ENCODE measurements at regions not wholly inside any gene's neighbourhood (a gene's known extent, or its start where the extent isn't known, plus 50 kb on each side); places are given as distances from the start of the nearest gene placed in this dataset.

DNA sequence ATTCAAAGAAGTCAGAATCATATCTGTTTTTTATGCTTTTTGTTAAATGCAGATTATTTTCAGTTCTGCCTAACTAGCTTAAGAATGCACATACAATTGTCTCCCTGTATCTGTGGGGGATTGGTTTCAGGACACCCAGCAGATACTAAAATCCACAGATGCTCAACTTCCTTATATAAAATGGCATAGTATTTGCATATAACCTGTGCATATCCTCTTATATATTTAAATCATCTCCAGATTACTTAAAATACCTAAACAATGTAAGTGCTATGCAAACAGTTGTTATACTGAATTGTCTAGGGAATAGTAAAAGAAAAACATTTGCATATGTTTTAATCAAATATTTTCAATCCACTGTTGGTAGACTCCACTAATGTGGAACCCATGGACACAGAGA, 279.4 kb downstream of the TMA16 start:
- no peak for DNase-seq

DNA sequence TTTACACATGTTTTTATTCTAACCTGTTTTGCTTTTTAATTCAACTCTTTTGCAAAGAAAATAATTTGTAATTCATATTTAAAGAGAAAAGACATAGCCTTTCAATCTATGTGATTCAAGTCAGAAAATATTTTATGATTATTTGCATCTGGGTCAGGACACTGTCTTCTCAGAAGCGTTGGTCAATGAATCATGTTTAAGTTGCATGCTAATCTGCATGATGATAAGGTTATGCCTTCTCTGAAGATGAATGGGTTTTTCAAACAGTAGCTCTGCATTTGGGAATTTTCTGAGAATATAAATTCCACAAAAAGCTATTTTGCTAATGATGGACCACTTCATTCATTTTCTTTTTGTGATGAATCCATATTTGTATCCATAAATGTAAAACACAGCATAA, 282.5 kb downstream of the TMA16 start:
- no peak for DNase-seq

DNA sequence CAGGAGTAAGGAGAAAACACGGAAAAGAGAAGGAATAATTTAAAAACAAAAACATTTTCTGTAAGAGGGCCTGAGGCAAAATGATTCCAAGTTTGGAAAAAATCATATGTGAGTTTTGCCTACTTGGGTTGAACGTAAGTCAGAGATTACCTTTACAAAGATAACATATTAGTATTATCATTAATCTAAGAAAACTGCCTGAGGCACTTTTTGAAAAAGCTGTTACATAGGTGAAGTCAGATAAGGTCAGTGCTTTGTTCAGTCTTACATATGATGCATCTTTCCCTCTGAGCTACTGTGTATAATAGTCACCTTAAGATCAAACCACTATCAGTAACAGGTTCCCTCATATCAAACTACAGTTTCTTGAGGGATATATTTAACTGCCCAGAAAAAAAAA, 287.2 kb downstream of the TMA16 start:
- no peak for DNase-seq

DNA sequence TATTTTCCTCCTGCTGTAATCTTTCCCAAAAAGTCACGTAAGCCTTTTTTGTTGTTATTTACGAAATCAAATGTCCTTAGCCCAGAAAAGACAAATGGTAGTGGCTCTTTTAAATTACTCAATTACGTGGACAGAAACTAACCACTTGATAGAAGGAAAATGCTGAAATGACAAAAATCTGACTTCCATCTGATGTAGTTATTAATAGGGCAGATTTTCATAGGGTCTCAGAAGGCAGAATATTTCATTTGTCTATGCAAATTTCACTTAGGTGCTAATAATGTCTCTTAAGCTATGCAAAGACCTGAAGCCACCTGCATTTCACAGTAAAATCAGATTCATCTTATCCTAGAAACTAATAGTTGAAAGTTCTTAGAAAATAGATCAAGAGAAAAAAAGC, 295.7 kb downstream of the TMA16 start:
- DNase-seq: no peak

DNA sequence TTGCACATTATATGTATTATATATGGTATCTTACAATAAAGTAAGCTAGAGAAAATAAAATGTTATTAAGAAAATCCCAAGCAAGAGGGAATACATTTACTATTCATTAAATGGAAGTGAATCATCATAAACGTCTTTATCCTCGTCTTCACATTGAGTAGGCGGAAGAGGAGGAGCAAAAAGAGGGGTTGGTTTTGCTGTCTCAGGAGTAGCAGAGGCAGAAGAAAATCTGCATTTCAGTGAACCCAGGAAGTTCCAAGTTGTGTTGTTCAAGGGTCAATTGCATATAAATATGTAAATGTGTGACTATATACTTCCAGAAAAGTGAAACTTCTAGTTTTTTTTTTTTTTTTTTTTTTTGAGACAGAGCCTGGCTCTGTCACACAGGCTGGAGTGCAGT, 301.4 kb downstream of the TMA16 start:
- DNase-seq: no peak

DNA sequence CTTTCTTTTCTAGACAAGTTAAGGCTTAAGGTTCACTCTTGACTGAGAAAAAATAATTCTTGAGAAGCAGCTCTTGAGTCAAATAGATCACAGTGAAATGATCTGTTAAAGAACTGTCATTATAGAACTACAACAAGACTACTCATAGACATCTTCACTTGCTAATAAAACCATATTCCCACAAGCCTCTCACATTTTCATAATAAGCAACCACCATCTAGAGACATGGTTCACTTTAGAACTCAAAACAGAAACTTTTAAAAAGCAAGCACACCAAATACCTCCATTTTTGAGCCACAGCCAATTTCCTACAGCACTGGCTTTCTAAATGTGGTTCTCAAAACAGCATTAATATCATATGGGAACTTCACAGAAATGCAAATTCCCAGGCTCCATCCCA, 309.5 kb downstream of the TMA16 start:
- no peak for DNase-seq

DNA sequence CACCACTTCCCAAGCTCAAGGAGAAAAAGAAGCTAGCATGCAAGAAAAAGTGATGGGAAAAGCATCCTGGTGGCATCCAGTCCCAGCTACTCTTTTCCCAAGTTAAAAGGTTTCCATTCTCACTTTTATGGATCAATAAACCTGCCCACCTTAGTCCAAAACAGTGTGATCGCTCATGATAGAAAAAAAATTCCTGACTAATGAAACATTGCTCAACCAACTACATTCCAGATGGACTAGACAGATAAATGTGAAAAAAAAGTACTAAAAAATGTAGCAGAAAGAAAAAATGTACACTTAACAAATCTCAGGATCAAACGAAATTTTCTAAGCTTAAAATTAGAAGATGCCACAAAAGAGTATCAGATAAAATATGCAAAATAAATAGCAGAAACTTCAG, 312.2 kb downstream of the TMA16 start:
- DNase-seq: no peak

DNA sequence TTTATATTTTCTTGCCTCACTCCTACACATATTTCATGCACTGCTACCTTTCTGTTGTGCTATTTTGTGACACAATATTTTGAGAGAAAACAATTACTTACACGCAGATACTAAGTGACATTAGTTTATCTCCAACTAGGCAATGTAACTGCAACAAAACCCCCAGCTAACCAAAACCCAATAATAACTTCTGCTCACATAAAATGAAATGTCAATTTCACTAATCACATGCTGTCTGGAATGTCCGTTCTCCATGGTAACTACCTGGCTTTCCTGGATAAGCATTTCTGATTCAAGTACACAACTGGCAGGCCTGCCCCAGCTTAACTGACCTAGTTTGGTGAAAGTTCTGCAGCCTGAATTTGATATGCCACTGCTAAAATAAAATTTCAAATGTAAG, 313.5 kb downstream of the TMA16 start:
- DNase-seq: no peak

DNA sequence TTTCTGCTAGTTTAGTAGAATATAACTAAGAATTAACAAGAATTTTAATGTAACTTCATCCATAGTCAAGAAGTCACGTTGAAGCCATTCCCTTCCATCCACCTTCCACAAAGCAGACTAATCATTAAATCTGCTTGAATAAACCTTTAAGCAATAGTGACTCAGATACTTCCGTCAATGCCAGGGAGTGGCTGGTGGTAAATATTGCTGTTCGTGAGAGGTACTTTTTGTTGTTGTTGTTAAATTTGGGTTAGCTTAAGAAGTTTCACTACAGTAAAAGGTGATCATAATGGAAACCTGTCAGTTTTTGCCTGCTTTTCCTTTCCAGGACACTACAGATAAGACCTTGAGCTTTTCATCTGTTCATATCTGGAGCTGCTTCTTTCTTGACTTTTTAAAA, 316.3 kb downstream of the TMA16 start:
- no peak for DNase-seq

DNA sequence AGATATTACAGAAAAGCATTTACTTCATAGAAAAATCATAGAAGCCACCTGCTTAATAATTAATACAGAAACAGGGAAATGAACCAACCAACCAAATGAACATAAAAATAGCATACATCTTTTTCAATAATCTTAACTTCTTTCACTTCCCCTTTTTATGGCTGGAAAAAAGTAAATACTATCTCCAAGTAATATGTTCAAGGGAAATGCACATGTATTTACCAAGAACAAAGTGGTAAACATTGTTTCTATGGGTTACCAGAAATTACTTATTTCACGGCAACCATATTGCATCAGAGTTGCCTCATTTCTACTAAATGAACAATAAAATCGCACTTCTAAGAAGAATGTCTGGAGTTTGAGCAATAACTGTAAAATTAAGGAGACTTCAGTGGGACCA, 321.3 kb downstream of the TMA16 start:
- DNase-seq: no peak

DNA sequence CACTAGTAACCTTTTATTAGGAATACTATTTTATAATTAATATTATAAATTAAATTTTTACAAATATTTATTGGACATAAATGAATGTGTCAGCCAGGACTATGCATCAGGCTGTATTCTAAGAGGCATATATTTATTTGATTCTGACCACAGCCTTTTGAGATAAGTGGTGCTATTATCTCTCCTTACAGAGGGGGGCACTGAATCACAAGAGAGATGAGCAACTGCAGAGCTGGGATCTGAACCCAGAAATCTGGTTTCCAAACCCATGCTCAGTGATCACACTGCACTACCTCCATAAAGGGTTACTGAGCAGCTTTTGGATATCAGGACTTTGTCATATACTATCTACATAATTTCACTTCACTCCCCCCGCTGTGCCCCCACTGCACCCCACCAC, 322.0 kb downstream of the TMA16 start:
- no peak for DNase-seq

DNA sequence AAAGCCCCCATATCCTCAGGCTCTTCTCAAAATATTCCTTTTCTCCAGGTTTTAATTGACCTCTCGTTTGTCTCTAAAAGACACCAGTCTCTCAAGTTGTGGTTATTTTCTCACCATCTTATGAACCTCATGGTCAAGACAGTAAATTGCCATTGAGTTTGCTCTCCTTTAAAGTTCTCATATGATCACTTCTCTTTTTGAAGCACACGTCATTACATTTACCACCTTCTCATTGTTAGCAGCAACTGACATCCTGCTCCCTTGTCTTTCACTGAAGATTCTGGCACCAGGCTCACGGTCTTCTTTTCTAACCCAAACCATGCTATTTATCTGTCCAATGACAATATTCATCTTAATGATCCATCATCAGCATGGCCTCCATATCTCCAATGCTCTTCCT, 324.2 kb downstream of the TMA16 start:
- no peak for DNase-seq

DNA sequence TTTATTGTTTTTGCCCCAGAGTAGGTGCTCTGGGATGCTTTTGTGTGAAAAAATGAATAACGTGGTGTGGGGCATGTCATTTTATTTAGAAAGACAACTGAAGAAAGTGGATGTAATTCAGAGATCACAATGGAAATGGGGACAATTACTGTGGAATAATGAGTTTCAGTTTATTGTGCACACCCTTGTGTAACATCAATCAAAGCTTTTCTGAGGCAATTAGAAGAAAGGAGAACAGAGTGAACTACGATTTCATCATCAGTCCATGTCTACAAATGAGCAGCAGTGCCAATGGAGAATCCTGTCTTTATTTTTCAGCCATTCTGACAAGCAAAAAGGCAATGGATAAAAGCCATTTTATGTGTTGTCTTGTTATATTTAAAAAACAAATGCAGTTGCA, 339.2 kb downstream of the TMA16 start:
- no peak for DNase-seq

DNA sequence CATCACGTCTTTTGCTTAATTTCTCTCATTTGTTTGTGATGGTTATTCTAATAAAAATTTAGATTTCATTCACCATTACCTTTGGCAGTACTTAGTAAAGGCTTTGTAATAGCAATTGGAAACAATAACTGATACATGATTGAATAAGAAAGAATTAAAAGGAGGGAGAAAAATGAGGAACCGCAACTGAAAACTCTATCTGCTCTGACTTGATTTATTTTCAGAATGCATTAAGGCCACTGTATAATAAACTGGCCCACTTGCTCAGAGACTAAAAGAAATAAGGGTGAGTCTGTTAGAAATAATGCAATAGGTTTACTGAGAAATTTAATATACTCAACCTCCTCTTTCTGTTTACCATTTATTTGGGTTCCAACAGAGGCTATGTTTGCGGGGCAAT, 351.5 kb downstream of the TMA16 start:
- DNase-seq: no peak

DNA sequence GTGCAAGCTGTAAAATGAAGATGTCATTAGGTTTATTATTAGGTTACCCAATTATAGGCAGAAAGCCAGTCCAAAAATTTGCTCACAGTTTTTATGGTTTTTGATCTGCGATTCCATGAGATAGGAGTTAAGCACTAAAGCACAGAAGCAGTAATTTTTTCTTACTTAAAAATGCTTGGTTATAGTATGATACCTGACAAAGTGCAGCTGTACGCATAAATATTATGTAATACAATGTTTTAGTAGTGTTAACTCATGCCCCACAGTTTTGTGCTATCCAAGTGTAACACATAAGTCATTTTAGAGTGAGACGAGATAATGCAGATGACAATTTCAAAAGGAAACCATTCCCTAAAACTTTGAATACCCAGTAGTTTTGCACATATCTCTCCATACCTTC, 357.8 kb downstream of the TMA16 start:
- DNase-seq: no peak

DNA sequence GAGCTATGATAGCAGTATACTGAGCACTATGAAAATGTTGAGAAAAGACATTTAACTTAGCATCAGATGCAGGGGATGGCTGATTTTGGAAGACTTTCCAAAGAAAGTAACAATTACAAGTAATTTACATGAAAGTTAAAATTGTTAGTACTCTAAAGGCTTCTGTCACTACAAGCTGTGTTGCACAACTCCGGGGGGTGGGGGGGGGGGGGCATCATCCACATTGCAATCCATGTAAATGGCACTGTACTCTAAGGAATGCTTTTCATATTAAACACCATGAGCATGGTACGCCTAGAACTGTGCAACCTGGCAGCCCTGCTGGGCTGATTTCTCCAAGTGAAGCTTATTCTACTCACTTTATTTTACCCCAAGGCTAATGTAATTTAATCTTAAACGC, 363.4 kb downstream of the TMA16 start:
- no peak for DNase-seq

DNA sequence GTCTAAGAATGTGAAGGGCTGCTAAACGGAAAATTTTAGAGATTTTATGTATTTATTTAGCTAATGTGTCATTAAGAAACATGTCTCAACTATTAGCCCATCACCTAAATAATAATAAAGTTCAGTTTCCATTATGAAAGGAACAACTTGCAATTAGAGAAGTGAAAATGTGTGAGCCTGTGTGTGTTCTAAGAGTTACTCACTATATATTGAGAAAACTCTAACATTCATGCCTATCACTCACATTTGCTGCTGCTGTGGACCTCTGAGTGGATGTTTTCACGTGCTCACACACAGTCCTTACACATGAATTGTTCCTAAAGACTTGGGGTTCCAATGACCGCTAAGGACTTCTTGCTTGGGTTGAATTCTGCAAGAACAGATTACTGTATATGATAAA, 364.0 kb downstream of the TMA16 start:
- no peak for DNase-seq

DNA sequence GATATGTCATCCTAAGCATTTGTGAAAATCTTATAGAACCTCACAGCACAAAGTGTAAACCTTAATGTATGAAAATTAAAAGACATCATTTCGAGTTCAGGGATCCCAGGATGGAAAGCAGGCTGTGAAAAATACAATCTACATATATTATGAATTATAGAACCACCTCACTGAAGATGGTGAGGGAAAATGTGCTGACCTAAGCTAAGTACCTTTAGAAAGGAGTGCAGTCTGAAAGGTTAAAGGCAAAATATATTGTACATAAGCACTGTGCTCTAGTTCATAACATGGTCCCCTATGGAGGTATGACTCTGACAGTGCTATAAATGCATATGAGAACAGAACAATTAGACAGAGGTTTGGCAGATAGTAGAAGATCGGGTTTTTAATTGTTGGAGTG, 368.6 kb downstream of the TMA16 start:
- no peak for DNase-seq

DNA sequence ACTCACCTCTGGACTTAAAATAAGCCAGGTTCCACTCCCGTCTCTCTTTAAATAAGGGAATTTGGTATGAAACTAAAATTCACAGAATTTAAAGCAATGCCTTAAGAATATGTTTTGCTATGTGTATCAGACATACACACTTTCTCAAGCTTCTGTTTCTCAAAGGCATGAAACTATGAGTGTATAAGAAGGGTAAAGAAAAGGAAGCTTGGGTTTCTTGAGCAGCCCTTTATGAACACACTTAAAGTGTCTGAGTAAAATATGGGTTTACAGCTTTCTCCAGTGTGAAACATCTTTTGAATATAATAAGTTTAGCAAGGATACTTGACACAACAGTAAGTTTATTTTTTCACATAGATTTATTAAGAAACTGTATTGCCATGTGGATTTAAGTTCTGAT, 370.5 kb downstream of the TMA16 start:
- no peak for DNase-seq

DNA sequence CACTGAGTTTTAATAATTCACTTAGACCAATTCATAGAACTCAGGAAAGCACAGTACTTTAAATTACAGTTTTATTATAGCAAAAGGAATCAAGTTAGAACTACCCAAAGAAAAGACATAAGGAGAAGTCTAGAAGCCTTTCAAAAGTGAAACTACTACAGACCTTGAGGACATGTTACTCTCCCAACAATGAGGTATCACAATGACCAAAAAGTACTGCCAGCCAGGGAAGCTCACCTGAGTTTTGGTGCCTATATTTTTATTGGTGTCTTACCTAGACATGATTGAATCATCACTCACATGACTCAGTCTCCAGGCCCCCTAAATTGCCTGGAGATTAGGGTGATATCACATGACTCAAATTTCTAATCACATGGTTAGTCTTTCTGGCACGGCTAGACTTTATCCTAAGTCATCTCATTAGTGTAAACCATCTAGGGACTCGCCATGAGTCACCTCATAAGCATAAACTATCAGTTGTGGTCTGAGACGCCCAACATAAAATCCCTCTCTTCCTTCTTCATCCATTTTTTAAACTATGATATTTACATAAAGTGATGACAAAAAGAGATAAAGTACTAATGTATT, 372.3 kb downstream of the TMA16 start:
- no peak for DNase-seq

DNA sequence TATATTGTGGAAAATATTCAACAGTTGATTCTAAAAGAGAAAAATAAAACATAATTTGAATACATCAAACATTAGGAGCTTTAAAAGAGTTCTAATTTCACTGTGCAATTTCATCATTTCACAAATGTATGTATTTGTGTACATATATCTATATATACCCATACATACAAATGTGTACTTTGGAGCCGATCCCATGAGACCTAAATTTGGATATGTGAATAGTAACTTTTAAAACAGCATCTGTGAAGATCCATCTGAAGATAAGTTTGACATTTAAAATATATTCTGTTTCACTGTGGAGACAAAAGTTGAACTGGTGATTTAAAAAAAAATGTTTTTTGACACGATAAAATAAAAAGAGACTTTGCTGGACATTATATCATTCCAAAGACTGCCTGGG, 374.0 kb downstream of the TMA16 start:
- DNase-seq: no peak

DNA sequence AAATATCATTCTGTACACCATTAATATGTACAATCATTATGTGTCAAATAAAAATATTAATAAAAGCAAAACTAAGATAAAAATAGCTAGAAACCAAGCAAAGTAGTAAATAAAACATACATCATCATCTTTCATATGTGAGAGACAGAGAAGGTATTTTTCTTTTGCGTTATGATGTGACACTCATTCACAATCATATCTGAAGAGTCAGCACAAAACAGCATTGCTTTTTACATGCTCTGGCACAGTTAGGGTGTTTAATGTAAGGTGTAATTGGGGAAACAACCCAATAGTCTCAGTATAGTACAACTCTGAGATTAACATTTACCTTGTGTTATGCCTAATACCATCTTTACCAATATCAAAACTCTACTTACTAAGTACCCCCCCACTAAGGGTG, 376.6 kb downstream of the TMA16 start:
- DNase-seq: no peak

DNA sequence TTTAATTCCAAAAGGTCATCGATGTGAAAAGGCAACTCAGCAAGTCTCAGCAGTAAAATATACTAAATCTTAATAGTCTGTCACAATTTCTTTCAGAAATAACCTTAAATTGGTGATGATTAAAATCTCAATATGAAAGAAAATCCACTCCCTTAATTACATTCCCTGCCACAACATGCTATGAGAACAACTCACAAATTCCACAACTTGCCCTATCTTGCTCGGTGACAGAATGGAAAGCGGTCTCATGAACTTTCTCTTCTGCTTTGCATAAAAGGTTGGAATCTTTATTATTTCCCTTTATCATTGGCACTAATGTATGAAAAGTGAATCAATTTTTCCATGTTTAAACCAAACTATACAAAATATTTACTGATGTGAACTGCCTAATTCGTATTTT, 380.8 kb downstream of the TMA16 start:
- no peak for DNase-seq

DNA sequence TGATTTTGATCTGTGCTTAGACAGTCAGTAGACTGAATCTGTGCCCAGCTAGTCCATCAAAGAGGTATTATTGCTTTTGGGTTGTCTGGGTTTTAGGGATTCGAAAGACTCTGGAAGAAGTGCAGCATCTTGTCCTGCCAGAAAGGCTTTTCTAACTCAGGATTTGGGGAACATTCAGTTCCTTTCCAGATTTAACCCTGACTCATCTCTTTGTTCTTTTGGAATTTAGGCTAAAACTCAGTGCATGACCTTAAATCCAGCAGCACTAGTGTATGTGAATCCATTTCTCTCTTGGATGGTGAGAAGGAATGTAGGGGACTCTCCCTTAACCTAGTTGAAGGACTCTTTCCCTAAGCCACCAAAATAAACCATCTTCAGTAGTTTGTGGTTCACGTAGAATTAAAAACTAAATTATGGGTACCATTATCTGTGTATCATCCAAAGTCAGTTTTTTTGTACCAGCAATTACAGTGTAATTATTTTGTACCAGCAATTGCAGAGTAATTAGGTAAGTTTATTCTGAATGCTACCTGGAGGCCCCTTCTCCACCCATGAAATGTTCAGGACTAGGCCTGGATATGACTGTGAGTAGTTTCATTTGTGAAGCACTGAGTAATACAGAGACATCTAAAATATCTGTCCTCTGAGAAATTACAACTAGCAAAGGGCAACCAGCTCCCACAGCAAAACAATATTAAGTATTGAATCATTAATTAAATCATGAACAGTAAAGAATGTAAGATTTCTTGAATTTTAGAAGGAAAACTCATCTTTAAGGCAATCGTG, 384.0 kb downstream of the TMA16 start:
- DNase-seq: no peak

DNA sequence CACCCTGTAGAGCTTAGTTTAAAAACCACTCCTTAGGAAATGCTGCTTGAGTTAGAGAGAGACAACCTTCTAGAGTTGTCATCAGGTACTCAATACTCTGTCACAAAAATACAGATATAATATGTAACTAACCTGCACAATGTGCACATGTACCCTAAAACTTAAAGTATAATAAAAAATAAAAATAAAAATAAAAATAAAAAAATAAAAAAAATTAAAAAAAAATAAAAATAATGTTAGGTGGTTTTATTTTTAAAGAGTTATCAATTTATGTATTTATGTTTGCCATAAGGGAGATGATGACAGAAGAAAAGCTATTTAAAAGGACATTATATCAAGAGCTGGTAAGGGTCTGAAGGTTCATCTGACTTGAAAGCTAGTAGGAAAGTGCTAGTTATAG, 397.9 kb downstream of the TMA16 start:
- no peak for DNase-seq

Measured in activated gamma-delta T cell treated with Interleukin-2 at 50 U/mL for 16 hours (primary cell).